Activated effector memory CD4-positive, alpha-beta T cell treated with Interleukin-2 at 50 U/mL for 16 hours (primary cell): ENCODE measurements at regions not wholly inside any gene's neighbourhood (a gene's known extent, or its start where the extent isn't known, plus 50 kb on each side); places are given as distances from the start of the nearest gene placed in this dataset.
"Not testable (repeated sequence)": the region's sequence is repeated elsewhere in the genome, so short reads cannot be mapped to it uniquely, and the experiment has no call there.

Source experiments
- DNase-seq: peaks from one replicate; pipeline ENCODE4 v3.0.0-alpha.2; 2020

- no peak for DNase-seq
Observed at GRCh38 chr17:20916383-20916782, 126.4 kb downstream of the USP22 start.

DNA sequence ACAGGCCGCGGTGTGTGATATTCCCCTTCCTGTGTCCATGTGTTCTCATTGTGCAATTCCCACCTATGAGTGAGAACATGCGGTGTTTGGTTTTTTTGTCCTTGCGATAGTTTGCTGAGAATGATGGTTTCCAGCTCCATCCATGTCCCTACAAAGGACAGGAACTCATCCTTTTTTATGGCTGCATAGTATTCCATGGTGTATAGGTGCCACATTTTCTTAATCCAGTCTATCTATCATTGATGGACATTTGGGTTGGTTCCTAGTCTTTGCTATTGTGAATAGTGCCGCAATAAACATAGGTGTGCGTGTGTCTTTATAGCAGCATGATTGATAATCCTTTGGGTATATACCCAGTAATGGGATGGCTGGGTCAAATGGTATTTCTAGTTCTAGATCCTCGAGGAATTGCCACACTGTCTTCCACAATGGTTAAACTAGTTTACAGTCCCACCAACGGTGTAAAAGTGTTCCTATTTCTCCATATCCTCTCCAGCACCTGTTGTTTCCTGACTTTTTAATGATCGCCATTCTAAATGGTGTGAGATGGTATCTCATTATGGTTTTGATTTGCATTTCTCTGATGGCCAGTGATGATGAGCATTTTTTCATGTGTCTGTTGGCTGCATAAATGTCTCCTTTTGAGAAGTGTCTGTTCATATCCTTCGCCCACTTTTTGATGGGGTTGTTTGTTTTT lies 125.1 kb downstream of the USP22 start:
- not testable (repeated sequence) for DNase-seq

DNA sequence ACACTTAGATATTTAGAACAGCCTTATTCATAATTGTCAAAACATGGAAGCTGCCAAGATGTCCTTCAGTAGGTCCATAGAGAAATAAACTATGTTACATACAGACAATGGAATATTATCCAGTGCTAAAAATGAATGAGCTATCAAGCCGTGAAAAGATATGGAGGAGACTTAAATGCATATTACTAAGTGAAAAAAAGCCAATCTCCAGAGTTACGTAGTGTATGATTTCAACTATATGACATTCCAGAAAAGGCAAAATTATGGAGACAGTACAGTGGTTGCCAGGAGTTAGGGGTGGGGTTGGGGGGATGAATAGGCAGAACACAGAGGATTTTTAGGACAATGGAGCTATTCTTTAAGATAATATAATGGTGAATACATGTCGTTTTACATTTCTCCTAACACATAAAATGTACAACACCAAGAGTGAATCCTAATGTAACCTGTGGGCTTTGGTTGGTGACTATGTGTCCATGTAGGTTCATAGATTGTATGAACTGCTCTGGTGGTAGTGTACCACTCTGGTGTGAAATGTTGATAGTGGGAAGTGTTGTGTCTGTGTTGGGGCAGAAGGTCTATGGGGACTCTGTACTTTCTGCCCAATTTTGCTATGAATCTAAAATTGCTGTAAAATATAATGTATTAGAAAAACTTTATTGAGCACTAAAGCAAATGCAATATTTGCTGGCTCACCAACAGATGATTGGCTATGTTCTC lies 122.6 kb downstream of the USP22 start:
- DNase-seq, result no peak

GRCh38 chr17:20920815-20921199 lies 122.0 kb downstream of the USP22 start:
- no peak for DNase-seq

DNA sequence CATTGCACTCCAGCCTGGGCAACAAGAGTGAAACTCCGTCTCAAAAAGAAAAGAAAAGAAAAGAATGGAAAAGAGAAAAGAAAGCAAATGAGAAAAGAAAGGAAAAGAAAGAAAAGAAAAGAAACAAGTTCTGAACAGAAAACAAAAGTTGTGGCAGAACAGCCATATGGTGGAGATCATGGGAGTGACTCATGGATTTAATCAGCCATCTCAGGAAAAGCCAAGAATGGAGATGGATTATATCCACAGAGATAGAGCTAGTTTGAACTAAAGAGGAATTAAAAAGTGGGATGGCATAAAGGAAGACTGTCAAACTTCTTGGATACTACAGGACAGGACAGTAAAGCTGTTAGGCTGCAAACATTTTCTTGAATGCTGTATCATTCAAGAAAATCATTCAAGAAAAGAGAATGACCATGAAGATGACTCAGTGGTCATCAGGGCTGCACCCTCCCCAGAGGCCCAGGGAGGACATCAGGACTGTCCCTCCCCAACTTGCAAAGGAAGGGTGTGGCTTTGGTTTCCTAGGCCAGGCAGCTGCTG lies 120.6 kb downstream of the USP22 start:
- DNase-seq, result no peak

GRCh38 chr17:20924306-20924705 lies 118.5 kb downstream of the USP22 start:
- DNase-seq, result no peak

GRCh38 chr17:20925091-20925490 lies 117.7 kb downstream of the USP22 start:
- DNase-seq, result no peak

GRCh38 chr17:20925954-20926353 lies 116.9 kb downstream of the USP22 start:
- DNase-seq, result no peak

DNA sequence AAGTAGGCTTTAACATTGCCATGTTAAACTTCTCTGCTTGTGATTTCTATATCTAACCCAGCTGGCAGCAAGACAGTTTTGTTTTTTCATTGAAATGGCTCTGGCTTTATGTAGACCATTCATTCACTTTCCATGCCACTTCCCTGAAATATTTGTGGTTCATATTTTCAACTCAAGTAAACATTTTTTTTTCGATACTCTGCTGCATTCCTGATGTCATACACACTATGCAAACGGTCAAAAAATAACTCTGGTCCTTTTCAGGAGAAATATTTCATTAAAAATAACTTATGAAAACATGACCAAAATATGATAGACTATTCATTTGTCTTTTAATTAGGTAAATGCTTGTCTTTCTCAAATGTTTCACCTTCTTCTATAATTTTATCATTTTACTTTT lies 116.3 kb downstream of the USP22 start:
- DNase-seq, result no peak

GRCh38 chr17:20927308-20927977 lies 115.4 kb downstream of the USP22 start:
- DNase-seq, result no peak

DNA sequence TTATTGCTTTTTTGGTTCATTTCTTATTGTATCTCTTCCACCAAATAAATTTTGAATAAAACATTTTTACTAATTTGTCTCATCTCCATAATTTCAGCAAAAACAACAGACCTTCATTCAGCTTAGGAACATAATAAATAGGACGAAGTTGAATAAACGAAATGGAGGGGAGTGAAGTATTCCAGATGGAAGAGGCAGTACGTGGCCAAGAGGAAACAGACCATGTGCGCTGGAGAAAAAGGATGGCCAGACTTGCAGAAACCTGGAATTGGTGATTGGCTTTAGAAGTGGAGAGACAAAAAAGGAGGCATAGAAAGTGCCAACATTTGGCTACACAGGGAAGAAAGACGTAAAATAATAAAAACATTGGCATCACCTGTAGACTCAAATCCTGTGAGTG lies 113.5 kb downstream of the USP22 start:
- no peak for DNase-seq

DNA sequence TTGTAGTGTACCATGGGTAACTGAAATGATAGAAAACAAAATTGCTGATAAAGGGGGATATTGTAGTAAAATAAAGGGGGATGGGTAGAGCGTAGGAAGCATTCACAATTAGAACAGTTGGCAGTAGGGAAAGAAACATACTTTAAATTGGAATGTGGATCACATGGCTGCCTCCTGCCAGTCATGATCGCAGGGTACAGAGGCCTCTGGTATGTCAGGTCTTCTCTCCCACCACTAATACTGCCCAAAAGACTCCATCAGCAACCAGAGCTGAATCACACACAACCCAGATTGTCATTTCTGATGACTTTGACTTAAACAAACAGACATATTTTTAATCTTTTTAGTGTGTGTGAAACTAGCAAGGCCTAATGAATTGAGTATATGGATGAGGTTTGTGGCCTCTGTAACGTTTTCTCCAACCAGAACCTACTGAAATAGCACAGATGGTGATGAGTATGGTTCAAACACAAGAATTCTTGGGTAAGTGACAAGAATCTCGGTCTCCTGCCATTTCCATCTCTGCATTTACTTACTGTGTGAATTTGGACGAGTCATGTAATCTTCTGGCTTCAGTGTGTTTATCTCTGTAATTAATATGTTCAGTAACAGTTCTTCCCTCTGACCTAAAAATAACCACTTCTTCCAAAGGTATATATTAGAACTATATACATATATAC lies 112.6 kb downstream of the USP22 start:
- DNase-seq, result no peak

GRCh38 chr17:20933040-20933439 lies 109.8 kb downstream of the USP22 start:
- DNase-seq, result not testable (repeated sequence)

- DNase-seq, result no peak
Observed at GRCh38 chr17:20934288-20934687, 108.5 kb downstream of the USP22 start.

DNA sequence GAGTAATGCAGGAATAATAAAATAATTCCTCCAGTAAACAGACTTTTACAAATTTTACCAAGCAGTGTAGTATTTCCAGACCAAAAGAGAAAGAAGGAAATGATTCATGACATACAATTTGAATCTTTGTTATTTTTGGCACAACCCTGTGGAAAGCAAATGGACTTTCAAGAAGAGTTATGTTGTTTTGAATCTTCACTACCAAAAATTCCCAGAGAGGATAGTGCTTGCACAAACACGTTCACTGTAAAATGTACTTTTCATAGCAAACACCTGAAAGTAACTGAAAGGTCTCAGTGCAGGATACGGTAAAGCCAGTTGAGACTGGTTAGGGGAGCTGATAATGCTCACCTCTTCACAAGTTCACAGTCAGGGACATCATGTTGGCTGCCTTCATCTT lies 107.1 kb downstream of the USP22 start:
- DNase-seq, result no peak

GRCh38 chr17:20938244-20938643 lies 104.6 kb downstream of the USP22 start:
- DNase-seq, result no peak

GRCh38 chr17:20938988-20939615 lies 103.7 kb downstream of the USP22 start:
- no peak for DNase-seq

GRCh38 chr17:20941872-20942271 lies 100.9 kb downstream of the USP22 start:
- no peak for DNase-seq

- no peak for DNase-seq
Observed at GRCh38 chr17:20944014-20944865, 98.6 kb downstream of the USP22 start.

- not testable (repeated sequence) for DNase-seq
Observed at GRCh38 chr17:20947708-20948107, 95.1 kb downstream of the USP22 start.

GRCh38 chr17:20948984-20949777 lies 93.6 kb downstream of the USP22 start:
- DNase-seq, result no peak
